HG03139 (cell line): ENCODE measurements at regions not wholly inside any gene's neighbourhood (a gene's known extent, or its start where the extent isn't known, plus 50 kb on each side); places are given as distances from the start of the nearest gene placed in this dataset.

ENCODE experiments used
- ATAC-seq: cut with Tn5 transposase; IDR thresholded peaks from one replicate; pipeline ENCODE4 v1.9.1; 2021; ENCODE audit not compliant: unreplicated experiment

DNA sequence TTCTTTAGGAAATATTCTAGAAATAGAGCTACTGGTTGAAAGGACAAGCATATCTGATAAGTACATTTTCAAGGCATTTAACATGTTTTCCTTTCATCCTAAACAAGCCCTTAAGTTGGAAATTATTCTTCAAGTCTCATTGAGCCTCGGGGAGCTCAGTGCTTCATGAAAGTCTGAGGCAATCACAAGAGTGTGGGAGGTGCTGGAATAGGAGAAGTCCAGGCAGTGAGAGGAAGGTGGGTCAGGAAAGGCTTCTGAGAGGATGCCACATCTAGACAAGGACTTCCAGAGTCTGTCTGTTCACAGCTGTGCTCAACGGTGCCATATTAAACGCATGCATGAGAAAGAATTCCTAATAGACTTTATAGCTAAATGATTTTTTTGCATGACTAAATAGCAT is 69.8 kb downstream of the CD83 start:
- no peak for ATAC-seq

DNA sequence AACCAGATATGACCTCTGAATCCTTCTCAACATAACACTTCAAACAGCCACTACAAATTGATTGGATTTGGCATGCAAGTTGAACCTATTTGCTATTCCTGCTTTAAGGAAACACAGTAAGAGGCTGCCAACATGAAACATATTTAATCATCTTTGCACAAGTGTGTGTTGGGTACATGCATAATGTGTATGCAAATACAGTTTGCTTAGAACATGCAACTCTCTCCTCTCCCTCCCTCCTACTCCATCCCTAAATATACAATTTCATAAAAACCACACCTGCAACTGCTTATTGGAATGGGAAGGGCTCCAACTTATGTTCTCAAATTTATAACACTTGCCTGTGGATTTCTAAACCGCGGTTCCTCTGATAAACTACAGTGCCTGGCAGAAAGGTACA is 71.5 kb downstream of the CD83 start:
- no peak for ATAC-seq

DNA sequence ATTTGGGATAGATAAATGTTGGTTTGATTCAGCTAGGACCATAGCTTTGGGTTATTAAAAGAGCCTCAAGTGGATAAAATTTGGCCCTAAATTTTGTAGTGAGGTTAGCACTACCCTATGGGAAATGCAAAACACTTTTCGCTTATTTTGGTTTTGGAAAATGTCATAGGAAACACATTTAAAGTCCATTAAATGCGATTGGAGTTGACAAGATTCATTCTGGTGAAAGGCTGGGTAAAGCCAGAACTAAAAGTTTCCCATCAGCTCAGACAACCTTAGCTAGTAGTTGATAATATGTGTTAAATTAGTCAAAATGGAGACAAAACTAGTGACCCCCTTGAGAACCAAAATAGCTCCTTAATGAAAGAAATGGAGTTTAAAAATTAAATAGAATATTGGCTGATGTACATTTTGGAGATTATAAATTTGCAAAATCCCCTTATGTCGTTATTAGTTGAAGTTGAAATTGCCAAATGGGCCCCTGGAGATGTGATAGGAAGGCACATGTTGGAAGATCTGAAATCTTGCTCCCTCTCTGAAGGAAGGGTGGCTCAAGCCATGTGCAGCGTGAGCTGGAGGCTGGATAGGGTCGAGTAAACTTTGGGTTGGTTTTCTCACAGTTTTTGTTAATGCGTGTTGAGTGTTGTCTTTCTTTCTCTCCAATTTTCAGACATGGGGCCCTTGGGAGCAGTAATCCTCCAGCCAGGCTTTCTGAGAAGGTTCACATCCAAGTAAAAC is 72.8 kb downstream of the CD83 start:
- no peak for ATAC-seq

- ATAC-seq: no peak
These were observed 73.3 kb downstream of the CD83 start for GRCh38 chr6:14190929-14191224.

DNA sequence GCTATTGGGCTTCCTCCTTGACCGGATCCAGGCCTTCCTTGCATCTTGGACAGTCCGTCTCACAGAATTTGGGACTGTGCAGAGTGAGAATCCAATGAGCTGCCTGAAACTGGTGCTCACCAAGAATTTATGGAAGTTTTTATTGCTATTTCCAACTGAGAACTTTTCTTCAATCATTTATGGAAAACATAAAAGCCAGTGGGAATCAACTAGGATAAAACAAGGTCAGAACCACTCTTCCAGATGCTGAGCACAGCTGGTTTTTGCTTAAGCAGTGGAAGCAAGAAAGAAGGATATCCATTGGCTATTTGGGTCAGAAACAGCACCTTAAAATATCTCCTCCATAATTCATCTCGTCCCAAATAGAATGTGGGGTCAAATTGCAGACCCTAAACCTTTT is 74.2 kb downstream of the CD83 start:
- no peak for ATAC-seq

DNA sequence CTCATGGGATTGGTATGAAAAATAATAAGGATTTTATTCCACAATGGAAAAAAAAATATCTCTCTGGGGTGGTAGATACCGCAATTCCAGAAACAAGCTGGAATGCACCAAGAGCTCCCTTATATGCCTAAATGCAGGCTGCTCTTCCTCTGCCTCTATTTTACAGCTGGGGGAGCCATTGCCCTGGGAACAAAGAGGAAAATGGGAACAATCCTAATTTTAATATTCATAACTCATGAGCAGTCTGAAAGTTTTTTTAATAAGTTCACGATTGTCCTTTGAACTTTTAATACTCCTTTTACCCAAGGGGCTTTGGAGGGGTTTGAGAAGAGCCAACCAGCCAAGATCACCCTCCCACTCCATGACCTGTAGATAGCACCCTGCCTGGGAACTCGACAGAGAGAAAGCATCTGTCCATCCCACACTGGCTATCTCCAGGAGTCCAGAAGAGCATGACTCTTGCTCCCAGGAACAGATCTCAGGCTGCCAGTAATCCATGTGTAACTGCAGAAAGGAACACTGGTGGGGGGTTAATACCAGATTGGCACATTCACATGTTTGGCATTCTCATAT is 74.7 kb downstream of the CD83 start:
- ATAC-seq: no peak

DNA sequence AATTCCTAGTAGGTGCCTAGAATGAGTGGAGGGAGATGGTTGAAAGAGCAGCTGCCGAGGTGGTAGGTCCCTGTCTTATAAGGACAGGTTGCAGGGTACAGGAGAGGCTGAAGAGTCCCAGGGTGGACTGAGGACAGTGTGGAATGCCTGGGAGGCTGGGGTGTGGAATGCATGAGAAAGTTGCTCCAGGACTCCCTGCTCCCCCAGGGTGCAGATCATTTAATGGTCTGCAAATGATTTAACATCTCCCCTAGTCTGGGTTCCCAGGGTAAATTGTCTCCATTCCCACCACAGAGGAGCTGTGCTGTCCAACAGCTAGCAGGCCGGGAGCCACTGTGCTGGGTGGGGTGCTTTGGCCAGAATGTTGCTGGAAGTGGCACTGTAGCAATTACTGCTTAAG is 76.0 kb downstream of the CD83 start:
- ATAC-seq: no peak

DNA sequence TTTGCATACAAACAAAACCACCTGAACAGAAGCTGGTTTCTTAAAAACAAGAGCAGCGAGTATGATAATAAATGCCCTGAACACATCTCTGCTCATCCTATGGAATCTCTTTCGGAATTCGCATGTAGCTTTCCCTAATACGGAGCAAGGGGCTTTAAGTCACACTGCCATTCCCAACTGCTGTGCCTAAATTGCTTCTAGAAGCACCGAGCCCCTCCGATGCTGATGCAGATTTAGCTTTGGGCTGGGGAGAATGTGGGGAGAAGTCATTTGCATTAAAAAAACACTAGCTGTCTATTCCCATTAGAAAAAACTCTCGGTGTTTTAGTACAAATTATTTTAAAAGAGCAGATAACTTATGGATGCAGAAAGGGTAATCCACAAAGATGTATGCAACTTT is 76.9 kb downstream of the CD83 start:
- no peak for ATAC-seq

DNA sequence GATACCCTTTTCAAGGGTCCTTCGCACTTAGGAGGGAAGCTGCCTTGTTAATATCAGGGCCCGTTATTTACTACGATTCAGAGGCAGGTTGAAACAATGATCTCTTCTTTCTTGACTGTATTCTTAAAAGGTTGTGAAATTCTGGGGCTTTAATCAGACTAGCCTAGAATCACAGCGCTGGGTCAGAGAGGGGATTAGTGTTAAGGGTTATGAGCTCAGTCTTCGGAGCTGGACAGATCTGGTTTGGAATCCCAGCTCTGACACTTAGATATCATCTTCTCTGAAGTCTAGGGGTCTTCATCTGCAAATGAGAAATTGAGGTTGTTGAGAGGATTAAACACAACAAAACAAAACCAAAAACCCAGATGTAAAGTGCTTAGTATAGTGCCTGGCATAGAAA is 77.4 kb downstream of the CD83 start:
- no peak for ATAC-seq

- no peak for ATAC-seq
These were observed 78.5 kb downstream of the CD83 start for GRCh38 chr6:14196026-14196425.

DNA sequence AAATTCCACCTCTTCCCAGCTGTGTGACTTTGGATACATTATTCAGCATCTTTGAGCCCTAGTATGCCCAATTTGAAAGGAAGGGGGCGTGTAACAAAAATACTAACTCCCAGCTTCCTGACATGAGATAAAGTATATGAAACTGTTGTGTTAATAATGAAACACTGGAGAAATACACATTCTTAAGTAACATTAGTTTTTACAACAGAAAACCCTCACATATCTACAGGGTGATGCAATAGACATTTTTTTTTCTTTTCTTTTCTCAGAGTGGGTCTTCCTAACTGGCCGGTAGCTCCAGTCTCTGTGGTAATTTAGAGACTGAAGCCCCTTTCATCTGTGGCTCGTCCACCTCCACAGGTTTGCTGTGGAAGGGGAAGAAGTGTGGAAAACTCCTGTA is 79.5 kb downstream of the CD83 start:
- no peak for ATAC-seq

DNA sequence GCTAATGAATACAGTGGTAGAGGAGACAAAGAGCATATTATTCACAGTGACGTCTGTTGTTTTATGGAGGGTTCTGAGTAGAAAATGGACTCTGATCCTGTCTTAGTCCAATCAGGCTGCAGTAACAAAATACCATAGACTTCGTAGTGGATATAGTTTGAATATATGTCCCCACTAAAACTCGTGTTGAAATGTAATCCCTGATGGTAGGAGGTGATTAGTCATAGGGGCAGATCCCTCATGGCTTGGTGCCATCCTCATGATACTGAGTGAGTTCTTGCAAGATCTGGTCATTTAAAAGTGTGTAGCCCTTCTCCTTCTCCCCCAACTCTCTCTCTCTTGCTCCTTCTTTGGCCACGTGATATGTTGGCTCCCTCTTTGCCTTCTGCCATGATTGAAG is 82.5 kb downstream of the CD83 start:
- no peak for ATAC-seq

DNA sequence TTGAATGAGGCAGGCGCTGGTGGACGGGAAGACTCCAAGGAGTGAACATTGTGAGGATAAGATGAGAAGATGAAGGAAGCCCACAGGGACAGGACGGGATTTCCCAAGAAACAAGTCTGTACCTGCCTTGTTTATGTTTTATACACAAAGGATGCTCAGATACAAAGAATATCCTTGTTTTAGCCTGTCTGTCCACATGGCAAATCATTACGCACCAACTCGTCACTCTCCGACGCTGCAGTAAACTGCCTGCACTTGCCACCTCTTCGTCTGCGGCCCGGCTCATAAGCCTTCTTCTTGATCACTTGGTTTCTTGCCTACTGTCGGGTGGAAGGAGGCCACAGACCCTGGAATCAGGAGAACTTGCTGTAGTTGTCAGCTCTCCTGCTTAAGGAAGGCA is 85.4 kb downstream of the CD83 start:
- no peak for ATAC-seq

GRCh38 chr6:14206391-14206790 is 88.8 kb downstream of the CD83 start:
- no peak for ATAC-seq

- no peak for ATAC-seq
These were observed 89.9 kb downstream of the CD83 start for GRCh38 chr6:14207448-14207847.

DNA sequence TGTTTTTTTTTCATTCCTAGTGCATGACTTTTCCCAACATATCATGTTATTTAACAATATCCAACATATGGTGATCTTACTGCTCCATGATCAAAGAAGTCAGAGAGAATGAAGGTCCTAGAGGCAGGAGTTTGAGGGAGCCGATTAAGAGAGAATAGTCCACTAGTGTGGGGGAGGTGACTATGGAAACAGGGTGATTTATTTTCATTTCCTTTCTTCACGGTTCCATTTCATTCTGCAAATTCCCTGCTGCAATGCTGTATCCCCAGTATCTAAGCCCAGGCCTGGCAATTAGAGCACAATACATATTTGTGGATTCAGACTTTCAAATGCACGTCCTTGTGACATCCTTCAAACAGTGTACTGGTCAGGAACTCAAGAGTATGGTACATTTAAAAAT is 91.4 kb downstream of the CD83 start:
- no peak for ATAC-seq

GRCh38 chr6:14210077-14210476 is 92.5 kb downstream of the CD83 start:
- no peak for ATAC-seq

- peak; percentile 81 for ATAC-seq
These were observed 93.3 kb downstream of the CD83 start for GRCh38 chr6:14210663-14211561.

GRCh38 chr6:14211562-14211942 is 94.0 kb downstream of the CD83 start:
- ATAC-seq: no peak

- no peak for ATAC-seq
These were observed 94.4 kb downstream of the CD83 start for GRCh38 chr6:14212020-14212419.

GRCh38 chr6:14212632-14213031 is 95.1 kb downstream of the CD83 start:
- ATAC-seq: no peak

DNA sequence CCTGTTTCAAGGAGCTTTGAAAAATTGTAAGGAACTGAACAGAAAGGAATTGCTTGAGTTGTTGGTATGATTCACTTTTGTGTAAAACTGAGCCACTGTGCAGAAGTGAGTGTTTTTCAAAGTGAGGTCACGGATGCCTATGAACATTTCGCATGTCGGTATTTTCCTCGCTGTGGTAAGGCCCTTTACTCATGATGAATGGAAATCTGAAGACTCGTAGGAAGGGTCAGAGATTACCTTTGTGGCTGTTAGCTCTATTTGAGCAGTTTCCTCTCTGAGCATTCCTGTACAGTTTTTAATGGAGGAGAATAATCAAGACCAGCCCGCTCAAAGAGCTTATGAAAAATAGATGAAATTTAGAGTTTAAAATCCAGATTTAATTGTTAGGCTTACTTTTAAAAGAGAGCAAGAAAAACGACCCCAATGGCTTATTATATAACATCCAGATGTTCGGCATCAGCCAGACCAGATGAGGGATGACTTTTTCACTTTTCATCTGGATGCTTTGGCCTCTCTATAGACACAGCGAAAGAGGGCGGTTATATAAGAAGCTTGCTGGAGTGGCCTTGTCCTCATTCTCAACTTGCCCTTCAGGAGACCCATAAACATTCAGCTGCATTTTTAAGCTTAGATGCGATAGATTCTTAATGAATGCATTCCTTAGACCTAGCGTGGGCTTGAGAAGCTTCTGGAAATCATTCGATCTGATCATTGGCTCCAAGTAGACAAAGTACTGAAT is 99.5 kb downstream of the CD83 start:
- ATAC-seq: no peak
